K562 (cell line): ENCODE measurements at regions not wholly inside any gene's neighbourhood (a gene's known extent, or its start where the extent isn't known, plus 50 kb on each side); places are given as distances from the start of the nearest gene placed in this dataset.

ENCODE experiments used
- EP300 ChIP-seq: IDR thresholded peaks from 2 replicates; pipeline ENCODE4 v1.6.1; 2012; ENCODE audit warnings: low read length, improper control_type of control experiment
- ZNF217 ChIP-seq: sonication (generic); formaldehyde crosslinking; IDR thresholded peaks from 2 replicates; pipeline ENCODE4 v1.8.0; 2022; ENCODE audit warnings: mild to moderate bottlenecking, missing genetic modification reagents
- TF ChIP-seq, protein P1 (sequence below), 3 experiments: IDR thresholded peaks in 2 of 3; conservative IDR thresholded peaks in 1 of 3; 2 replicates each; pipeline ENCODE4 v1.5.1; 2011 to 2012; ENCODE audit warnings: low read length in 3 of 3, mild to moderate bottlenecking in 3 of 3, control low read depth in 2 of 3, improper control_type of control experiment in 1 of 3, inconsistent platforms in 1 of 3, low read depth in 1 of 3, mixed read lengths in 1 of 3, moderate library complexity in 1 of 3; ENCODE audit not compliant: insufficient read depth in 2 of 3

DNA sequence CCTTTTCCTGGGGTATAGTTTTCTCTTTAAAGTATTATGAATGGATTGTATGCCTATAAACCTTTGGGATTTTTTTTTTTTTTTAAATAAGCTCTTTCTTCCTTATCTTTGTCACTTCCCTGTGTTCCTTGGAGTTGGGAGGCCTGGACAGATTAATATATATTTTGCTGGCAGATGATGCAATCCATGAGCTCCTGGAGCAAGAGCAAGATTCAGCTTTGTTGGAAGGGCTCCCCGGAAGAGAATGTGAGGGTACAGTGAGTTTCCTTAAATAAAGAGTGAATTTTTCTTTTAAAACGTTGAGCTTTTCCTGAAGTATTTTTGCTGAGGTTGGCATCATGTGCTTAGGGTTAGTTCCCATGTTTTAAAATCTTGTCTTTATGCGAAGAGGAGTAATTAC is 98.7 kb upstream of the SLC28A3 start:
- TF ChIP-seq, protein P1, sequence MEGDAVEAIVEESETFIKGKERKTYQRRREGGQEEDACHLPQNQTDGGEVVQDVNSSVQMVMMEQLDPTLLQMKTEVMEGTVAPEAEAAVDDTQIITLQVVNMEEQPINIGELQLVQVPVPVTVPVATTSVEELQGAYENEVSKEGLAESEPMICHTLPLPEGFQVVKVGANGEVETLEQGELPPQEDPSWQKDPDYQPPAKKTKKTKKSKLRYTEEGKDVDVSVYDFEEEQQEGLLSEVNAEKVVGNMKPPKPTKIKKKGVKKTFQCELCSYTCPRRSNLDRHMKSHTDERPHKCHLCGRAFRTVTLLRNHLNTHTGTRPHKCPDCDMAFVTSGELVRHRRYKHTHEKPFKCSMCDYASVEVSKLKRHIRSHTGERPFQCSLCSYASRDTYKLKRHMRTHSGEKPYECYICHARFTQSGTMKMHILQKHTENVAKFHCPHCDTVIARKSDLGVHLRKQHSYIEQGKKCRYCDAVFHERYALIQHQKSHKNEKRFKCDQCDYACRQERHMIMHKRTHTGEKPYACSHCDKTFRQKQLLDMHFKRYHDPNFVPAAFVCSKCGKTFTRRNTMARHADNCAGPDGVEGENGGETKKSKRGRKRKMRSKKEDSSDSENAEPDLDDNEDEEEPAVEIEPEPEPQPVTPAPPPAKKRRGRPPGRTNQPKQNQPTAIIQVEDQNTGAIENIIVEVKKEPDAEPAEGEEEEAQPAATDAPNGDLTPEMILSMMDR (IDR thresholded peaks at IDR 0.05 in 2 of 3, conservative IDR thresholded peaks at IDR 0.05 in 1 of 3; ENCODE audit: insufficient read depth in 2 of 3, low read depth in 1 of 3, low read length in 3 of 3) = no peak
- no peak for TF ChIP-seq ZNF217 (CRISPR knock-in tag)
- TF ChIP-seq EP300 = peak; percentile 10; the same call in 1 of the 2 replicates
